ENCODE measurements at regions not wholly inside any gene's neighbourhood (a gene's known extent, or its start where the extent isn't known, plus 50 kb on each side); places are given as distances from the start of the nearest gene placed in this dataset.
A peak's percentile ranks its signal among the peaks of the same experiment; 100 is the strongest.

DNA sequence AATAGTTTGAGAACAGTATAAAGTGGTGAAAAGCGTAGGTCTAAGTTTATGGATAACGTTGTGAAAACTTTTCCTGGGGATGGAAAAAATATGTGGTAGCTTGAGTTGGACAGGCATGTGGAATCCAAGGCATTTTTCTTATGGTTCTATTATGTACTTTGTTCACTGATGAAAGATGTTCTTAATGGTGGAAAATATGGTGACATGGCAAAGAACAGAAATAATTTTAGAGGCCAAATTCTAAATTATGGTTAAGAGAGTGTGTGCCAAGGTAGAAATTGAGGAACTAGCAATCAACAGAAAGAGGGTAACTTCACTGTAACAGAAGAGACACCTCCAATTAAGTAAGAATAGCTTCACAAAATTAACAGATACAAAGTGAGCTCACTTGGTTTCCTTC lies 427.8 kb downstream of the SLC6A15 start:
- no TSS peak for BruUV-seq (replicated peaks)
- Histone ChIP-seq H4K8ac (ENCODE audit: low read depth in 2 of 2, low read length in 2 of 2) (no peak overlapping the region), H3K79me1 (ENCODE audit: low read depth in 1 of 2, low read length in 2 of 2) (no peaks in the 10 kb centered on the region), H3K27me3 (ENCODE audit: control insufficient read depth, insufficient read depth, low read length) (no peaks in the 10 kb centered on the region), H3K36me3 (ENCODE audit: control insufficient read depth, insufficient read depth, low read length) (no peaks in the 10 kb centered on the region), H3K27ac (ENCODE audit: insufficient read depth, low read length) (no peak overlapping the region), H3K18ac (ENCODE audit: low read depth, low read length) (no peak overlapping the region), H4K91ac (ENCODE audit: insufficient read depth, low read depth, low read length) (no peak overlapping the region), H4K5ac (ENCODE audit: low read depth, low read length) (no peak overlapping the region), H2AFZ (replicated peaks; ENCODE audit: low read length, poor library complexity) (no peak overlapping the region), H2BK120ac (ENCODE audit: low read depth, low read length) (no peak overlapping the region), H4K20me1 (ENCODE audit: insufficient read depth, low read length) (no peaks in the 10 kb centered on the region), H3K23ac (ENCODE audit: low read depth, low read length) (no peak overlapping the region), H3K4me1 (ENCODE audit: control insufficient read depth, insufficient read depth, low read length) (no peaks in the 10 kb centered on the region), H3K9me1 (ENCODE audit: insufficient read depth, low read length) (no peaks in the 10 kb centered on the region), H3K4ac (ENCODE audit: low read depth, low read length) (no peak overlapping the region), H3K9ac (ENCODE audit: low read depth, low read length) (no peak overlapping the region), H2BK20ac (ENCODE audit: low read depth, low read length) (no peak overlapping the region), H3K14ac (replicated peaks; ENCODE audit: low read depth, low read length) (no peak overlapping the region), H3K9me3 (ENCODE audit: control insufficient read depth, insufficient read depth, low read length) (no peaks in the 10 kb centered on the region), H2BK5ac (ENCODE audit: low read depth, low read length, poor library complexity, severe bottlenecking) (no peak overlapping the region), H2AK5ac (ENCODE audit: low read depth, low read length) (no peak overlapping the region), H3K4me2 (ENCODE audit: low read depth, low read length) (no peak overlapping the region), H2AK9ac (replicated peaks; ENCODE audit: low read depth, low read length, poor library complexity) (no peak overlapping the region), H3K56ac (ENCODE audit: extremely low read depth, insufficient read depth, low read length) (no peak overlapping the region), H3K4me3 (ENCODE audit: insufficient read depth, low read depth, low read length) (no peak overlapping the region), H2BK15ac (ENCODE audit: low read depth, low read length) (no peak overlapping the region)
- POLR2A ChIA-PET (ENCODE audit: unreplicated experiment): no interaction called here
- ATAC-seq (ENCODE audit: low read depth) (no peak), DNase-seq (no peak)
- TF ChIP-seq MAFK (IDR thresholded peaks at IDR 0.05; ENCODE audit: low read depth, low read length) (peak; percentile 98), CHD1 (IDR thresholded peaks at IDR 0.05; ENCODE audit: low read depth, low read length) (no peak)
- intact Hi-C loops (cut with micrococcal nuclease): no loop called here
- CTCF ChIA-PET: interaction anchor here (0.6 kb wide), 1 partner anchor 33 kb away, joined by 3 read pairs; no protein-coding TSS in a partner anchor
- WGBS, 2 experiments (ENCODE audit: extremely low coverage in 2 of 2, insufficient read length in 1 of 2): 78% methylated on average over 2 of the region's 2 CpGs; no CpG with 5 or more reads in 1 of the 2 experiments
- in situ Hi-C loops (cut with MboI; ENCODE audit: low sequenced_read_pairs): no loop called here
- dilution Hi-C loops (cut with HindIII; ENCODE audit: low sequenced_read_pairs, unreplicated experiment): no loop called here

Measured in IMR-90 (cell line).